GM12878 (cell line): ENCODE measurements at regions not wholly inside any gene's neighbourhood (a gene's known extent, or its start where the extent isn't known, plus 50 kb on each side); places are given as distances from the start of the nearest gene placed in this dataset.

Experiments used
- ASH2L ChIP-seq: fragments of 300-600, 200-600 bp; sonication (generic); IDR thresholded peaks from 2 replicates; pipeline ENCODE4 v1.6.1; 2017; ENCODE audit warnings: low read depth, mild to moderate bottlenecking, borderline replicate concordance
- BACH1 ChIP-seq: fragments of 450-650 bp; IDR thresholded peaks from 2 replicates; pipeline ENCODE4 v1.6.1; 2017; ENCODE audit warnings: mild to moderate bottlenecking, borderline replicate concordance
- BHLHE40 ChIP-seq, 2 experiments: fragments of 450-650 bp in 1 of 2; IDR thresholded peaks; 2 replicates each; pipeline ENCODE4 v1.6.1; 2011 to 2017; ENCODE audit warnings: low read depth in 2 of 2, borderline replicate concordance in 1 of 2, improper control_type of control experiment in 1 of 2, low read length in 1 of 2, mild to moderate bottlenecking in 1 of 2
- CEBPZ ChIP-seq: fragments of 150-350 bp; IDR thresholded peaks from 2 replicates; pipeline ENCODE4 v1.6.1; 2016; ENCODE audit warnings: low read depth, low read length
- CTCF ChIP-seq, 3 experiments: IDR thresholded peaks in 2 of 3; conservative IDR thresholded peaks in 1 of 3; 2 replicates each; pipeline ENCODE4 v1.5.1; 2011; ENCODE audit warnings: low read depth in 3 of 3, low read length in 3 of 3, mild to moderate bottlenecking in 3 of 3, control low read depth in 2 of 3, moderate library complexity in 2 of 3, inconsistent platforms in 1 of 3, mixed read lengths in 1 of 3; ENCODE audit not compliant: control insufficient read depth in 2 of 3, insufficient read depth in 1 of 3; ENCODE audit errors: extremely low read depth in 1 of 3
- FOXM1 ChIP-seq: IDR thresholded peaks from 2 replicates; pipeline ENCODE4 v1.6.1; 2012; ENCODE audit warnings: low read depth, mild to moderate bottlenecking, inconsistent platforms, low read length, moderate library complexity
- HDAC6 ChIP-seq: fragments of 200-600 bp; sonication (generic); IDR thresholded peaks from one replicate; pipeline ENCODE4 v1.8.0; 2017; ENCODE audit warnings: antibody characterized with exemption; ENCODE audit not compliant: unreplicated experiment
- JUNB ChIP-seq: IDR thresholded peaks from 2 replicates; pipeline ENCODE4 v1.6.1; 2016; ENCODE audit warnings: antibody characterized with exemption, mild to moderate bottlenecking
- MTA2 ChIP-seq: fragments of 450-650 bp; IDR thresholded peaks from 2 replicates; pipeline ENCODE4 v1.6.1; 2016; ENCODE audit warnings: low read depth, mild to moderate bottlenecking, moderate library complexity
- NR2C1 ChIP-seq: fragments of 450-650 bp; IDR thresholded peaks from 2 replicates; pipeline ENCODE4 v1.6.1; 2017; ENCODE audit warnings: antibody characterized with exemption, mild to moderate bottlenecking, moderate library complexity
- PAX5 ChIP-seq: IDR thresholded peaks from 2 replicates; pipeline ENCODE4 v1.6.1; 2011; ENCODE audit warnings: low read depth, low read length, borderline replicate concordance
- STAT3 ChIP-seq: IDR thresholded peaks from 2 replicates; pipeline ENCODE4 v1.6.1; 2011; ENCODE audit warnings: low read depth, low read length, improper control_type of control experiment
- TARDBP ChIP-seq: IDR thresholded peaks from 2 replicates; pipeline ENCODE4 v1.6.1; 2016; ENCODE audit warnings: borderline replicate concordance
- TCF3 ChIP-seq: IDR thresholded peaks from 2 replicates; pipeline ENCODE4 v1.6.1; 2012; ENCODE audit warnings: low read depth, mild to moderate bottlenecking, low read length, borderline replicate concordance; ENCODE audit not compliant: insufficient read depth
- TF ChIP-seq, protein P1 (sequence below): fragments of 450-650 bp; IDR thresholded peaks from 2 replicates; pipeline ENCODE4 v1.6.1; 2017; ENCODE audit warnings: mild to moderate bottlenecking
- TF ChIP-seq, protein P2 (sequence below): fragments of 450-650 bp; IDR thresholded peaks from 2 replicates; pipeline ENCODE4 v1.6.1; 2016; ENCODE audit warnings: mild to moderate bottlenecking, moderate library complexity, borderline replicate concordance
- TF ChIP-seq, protein P3 (sequence below): fragments of 450-650 bp; IDR thresholded peaks from 2 replicates; pipeline ENCODE4 v1.6.1; 2016; ENCODE audit warnings: mild to moderate bottlenecking

DNA sequence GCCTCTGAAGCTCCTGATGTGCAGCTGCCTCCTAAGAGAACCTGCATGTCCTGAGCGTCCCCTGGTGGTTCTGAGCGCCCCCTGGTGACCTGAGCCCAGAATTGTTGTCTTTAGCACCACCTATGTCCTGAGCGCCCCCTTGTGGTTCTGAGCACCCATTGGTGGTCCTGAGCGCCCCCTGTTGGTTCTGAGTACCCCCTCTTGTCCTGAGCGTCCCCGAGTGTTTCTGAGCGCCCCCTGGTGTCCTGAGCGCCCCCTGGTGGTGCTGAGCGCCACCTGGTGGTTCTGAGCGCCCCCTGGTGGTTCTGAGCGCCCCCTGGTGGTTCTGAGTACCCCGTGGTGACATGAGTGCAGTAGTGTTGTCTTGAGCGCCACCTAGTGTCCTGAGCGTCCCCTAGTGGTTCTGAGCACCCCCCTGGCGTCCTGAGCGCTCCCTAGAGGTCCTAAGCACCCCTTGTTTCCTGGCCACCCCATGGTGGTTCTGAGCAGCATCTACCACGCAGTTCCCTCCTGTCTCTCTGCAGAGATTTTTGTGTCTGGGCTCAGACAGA lies 782.5 kb downstream of the TMEM121 start (continued):
- TF ChIP-seq CEBPZ: no peak
- TF ChIP-seq, protein P1, sequence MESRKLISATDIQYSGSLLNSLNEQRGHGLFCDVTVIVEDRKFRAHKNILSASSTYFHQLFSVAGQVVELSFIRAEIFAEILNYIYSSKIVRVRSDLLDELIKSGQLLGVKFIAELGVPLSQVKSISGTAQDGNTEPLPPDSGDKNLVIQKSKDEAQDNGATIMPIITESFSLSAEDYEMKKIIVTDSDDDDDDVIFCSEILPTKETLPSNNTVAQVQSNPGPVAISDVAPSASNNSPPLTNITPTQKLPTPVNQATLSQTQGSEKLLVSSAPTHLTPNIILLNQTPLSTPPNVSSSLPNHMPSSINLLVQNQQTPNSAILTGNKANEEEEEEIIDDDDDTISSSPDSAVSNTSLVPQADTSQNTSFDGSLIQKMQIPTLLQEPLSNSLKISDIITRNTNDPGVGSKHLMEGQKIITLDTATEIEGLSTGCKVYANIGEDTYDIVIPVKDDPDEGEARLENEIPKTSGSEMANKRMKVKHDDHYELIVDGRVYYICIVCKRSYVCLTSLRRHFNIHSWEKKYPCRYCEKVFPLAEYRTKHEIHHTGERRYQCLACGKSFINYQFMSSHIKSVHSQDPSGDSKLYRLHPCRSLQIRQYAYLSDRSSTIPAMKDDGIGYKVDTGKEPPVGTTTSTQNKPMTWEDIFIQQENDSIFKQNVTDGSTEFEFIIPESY: 0 out of 2 replicates have a peak, but pooled peaks have one; percentile 48
- TF ChIP-seq TARDBP: no peak
- TF ChIP-seq JUNB: no peak; the same call in 1 of the 2 replicates
- TF ChIP-seq STAT3: no peak
- TF ChIP-seq TCF3: peak; percentile 86; the same call in 1 of the 2 replicates
- peak; percentile 61 to 64; a peak in 3 of 4 replicates for TF ChIP-seq BHLHE40 (IDR thresholded peaks at IDR 0.05; ENCODE audit: borderline replicate concordance in 1 of 2, low read depth in 2 of 2, low read length in 1 of 2)
- peak; percentile 55 for TF ChIP-seq NR2C1
- no peak; the same call in 1 of the 2 replicates for TF ChIP-seq BACH1
- TF ChIP-seq ASH2L: no peak
- TF ChIP-seq HDAC6: no peak
- peak; percentile 99 for TF ChIP-seq FOXM1
- TF ChIP-seq, protein P2, sequence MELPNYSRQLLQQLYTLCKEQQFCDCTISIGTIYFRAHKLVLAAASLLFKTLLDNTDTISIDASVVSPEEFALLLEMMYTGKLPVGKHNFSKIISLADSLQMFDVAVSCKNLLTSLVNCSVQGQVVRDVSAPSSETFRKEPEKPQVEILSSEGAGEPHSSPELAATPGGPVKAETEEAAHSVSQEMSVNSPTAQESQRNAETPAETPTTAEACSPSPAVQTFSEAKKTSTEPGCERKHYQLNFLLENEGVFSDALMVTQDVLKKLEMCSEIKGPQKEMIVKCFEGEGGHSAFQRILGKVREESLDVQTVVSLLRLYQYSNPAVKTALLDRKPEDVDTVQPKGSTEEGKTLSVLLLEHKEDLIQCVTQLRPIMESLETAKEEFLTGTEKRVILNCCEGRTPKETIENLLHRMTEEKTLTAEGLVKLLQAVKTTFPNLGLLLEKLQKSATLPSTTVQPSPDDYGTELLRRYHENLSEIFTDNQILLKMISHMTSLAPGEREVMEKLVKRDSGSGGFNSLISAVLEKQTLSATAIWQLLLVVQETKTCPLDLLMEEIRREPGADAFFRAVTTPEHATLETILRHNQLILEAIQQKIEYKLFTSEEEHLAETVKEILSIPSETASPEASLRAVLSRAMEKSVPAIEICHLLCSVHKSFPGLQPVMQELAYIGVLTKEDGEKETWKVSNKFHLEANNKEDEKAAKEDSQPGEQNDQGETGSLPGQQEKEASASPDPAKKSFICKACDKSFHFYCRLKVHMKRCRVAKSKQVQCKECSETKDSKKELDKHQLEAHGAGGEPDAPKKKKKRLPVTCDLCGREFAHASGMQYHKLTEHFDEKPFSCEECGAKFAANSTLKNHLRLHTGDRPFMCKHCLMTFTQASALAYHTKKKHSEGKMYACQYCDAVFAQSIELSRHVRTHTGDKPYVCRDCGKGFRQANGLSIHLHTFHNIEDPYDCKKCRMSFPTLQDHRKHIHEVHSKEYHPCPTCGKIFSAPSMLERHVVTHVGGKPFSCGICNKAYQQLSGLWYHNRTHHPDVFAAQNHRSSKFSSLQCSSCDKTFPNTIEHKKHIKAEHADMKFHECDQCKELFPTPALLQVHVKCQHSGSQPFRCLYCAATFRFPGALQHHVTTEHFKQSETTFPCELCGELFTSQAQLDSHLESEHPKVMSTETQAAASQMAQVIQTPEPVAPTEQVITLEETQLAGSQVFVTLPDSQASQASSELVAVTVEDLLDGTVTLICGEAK: no peak
- peak; percentile 85 to 100 (median 100); a peak in 5 of 6 replicates for TF ChIP-seq CTCF (IDR thresholded peaks at IDR 0.05 in 2 of 3, conservative IDR thresholded peaks at IDR 0.05 in 1 of 3; ENCODE audit: control insufficient read depth in 2 of 3, extremely low read depth in 1 of 3, insufficient read depth in 1 of 3, low read depth in 3 of 3, low read length in 3 of 3)
- TF ChIP-seq, protein P3, sequence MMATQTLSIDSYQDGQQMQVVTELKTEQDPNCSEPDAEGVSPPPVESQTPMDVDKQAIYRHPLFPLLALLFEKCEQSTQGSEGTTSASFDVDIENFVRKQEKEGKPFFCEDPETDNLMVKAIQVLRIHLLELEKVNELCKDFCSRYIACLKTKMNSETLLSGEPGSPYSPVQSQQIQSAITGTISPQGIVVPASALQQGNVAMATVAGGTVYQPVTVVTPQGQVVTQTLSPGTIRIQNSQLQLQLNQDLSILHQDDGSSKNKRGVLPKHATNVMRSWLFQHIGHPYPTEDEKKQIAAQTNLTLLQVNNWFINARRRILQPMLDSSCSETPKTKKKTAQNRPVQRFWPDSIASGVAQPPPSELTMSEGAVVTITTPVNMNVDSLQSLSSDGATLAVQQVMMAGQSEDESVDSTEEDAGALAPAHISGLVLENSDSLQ: peak; percentile 47
- TF ChIP-seq MTA2: peak; percentile 28; the same call in 1 of the 2 replicates
- TF ChIP-seq PAX5: no peak
